HG03571 (cell line): ENCODE measurements at regions not wholly inside any gene's neighbourhood (a gene's known extent, or its start where the extent isn't known, plus 50 kb on each side); places are given as distances from the start of the nearest gene placed in this dataset.

Experiments used
- ATAC-seq: cut with Tn5 transposase; IDR thresholded peaks from one replicate; pipeline ENCODE4 v1.9.1; 2021; ENCODE audit not compliant: unreplicated experiment

DNA sequence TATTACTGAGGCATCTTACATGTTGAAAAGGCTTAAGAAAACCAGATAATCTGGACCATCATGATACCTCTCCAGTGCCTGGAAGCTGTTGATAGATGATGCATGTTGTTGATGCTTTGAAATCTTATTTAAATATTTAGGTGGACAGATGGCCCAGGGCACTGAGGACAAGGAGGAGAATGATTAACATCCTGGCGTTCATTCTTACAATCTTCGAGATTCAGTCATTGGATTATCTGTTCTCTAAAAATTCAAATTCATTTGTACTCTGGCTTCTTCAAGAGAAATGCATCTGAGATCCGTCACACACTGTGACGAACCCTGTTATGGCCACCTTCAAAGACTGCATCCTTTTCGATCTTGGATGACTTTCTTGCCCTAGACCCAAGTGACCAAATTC, 121.3 kb upstream of the IGF1 start:
- ATAC-seq = no peak

GRCh38 chr12:102596687-102597086, 116.3 kb upstream of the IGF1 start:
- ATAC-seq = no peak

DNA sequence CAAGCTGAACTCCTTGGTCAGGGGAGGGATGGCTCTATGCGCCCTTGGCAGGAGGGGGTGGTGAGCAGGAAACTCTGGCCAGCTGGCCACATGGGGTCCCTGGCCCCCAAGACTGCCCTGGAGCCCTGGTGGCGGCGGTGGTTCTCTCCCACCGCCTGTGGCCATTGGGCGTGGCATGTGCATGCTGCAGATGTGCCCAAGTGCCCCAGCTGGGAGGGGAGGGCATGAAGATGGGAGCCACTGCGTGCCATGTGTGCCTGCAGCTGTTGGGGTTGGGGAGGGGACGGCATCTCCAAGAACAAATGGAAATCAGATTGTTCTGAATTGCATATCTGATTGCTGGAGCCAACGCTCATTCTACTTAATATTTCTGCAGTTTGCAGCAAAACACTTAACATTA, 115.7 kb upstream of the IGF1 start:
- no peak for ATAC-seq

- no peak for ATAC-seq
Observed at GRCh38 chr12:102595315-102595714, 115.0 kb upstream of the IGF1 start.

GRCh38 chr12:102593134-102593533, 112.8 kb upstream of the IGF1 start:
- no peak for ATAC-seq

DNA sequence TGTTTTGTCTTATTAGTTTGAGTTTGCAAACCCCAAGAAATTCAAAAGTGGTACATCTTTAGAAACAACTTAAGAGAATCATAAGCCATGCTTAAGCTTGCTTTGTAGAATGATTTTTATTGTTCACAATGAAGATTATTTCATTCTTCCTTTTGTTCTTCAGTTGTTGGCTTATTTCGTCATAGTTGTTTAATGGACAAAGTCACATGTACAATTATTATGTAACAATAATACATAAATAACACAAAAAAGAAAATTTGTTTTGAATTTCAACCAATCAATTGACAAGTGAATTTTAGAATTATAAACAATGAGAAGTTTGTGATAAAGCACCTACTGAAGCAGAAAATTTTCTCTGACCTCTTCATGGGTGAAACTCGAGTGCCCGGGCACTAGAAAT, 111.8 kb upstream of the IGF1 start:
- no peak for ATAC-seq

GRCh38 chr12:102573237-102573636, 92.9 kb upstream of the IGF1 start:
- no peak for ATAC-seq

GRCh38 chr12:102571889-102572288, 91.5 kb upstream of the IGF1 start:
- no peak for ATAC-seq

DNA sequence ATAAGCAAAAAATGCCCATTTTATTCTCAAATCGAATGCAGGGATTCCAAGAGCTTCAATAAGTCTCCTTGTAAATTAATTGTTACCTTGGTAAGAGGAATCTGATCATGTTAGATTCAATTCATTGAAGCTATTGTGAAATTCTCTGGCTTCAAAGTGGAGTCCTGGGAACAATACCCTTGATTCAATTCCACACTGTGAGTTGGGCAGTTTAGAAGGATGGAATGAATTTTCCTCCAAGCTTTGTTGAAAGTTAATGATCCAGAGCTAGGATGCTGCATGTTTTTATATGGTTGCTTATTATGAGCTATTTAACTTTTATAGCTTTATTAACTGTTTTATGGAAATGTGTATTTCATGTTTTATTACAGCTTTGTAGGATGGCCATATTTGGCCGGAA, 89.9 kb upstream of the IGF1 start:
- no peak for ATAC-seq

- ATAC-seq = no peak
Observed at GRCh38 chr12:102569803-102570202, 89.4 kb upstream of the IGF1 start.

DNA sequence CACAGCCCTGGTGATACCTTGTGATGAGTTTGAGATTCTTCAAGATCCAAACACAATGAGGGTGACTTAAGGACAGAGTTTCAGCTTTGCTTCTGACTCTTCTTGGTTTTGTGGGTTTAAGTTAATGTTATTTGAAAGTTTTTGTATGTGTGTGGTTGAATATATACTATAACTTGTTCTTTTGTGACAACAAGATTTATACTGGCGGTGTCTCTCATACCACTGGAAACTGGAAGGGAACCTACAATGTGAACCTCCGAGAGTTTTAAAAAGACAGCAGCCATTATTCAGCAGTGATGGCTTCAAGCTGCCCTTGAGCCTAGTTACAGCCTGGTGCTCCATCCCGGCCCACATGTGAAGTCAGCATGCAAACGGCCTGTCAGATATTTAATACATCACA, 87.9 kb upstream of the IGF1 start:
- no peak for ATAC-seq

DNA sequence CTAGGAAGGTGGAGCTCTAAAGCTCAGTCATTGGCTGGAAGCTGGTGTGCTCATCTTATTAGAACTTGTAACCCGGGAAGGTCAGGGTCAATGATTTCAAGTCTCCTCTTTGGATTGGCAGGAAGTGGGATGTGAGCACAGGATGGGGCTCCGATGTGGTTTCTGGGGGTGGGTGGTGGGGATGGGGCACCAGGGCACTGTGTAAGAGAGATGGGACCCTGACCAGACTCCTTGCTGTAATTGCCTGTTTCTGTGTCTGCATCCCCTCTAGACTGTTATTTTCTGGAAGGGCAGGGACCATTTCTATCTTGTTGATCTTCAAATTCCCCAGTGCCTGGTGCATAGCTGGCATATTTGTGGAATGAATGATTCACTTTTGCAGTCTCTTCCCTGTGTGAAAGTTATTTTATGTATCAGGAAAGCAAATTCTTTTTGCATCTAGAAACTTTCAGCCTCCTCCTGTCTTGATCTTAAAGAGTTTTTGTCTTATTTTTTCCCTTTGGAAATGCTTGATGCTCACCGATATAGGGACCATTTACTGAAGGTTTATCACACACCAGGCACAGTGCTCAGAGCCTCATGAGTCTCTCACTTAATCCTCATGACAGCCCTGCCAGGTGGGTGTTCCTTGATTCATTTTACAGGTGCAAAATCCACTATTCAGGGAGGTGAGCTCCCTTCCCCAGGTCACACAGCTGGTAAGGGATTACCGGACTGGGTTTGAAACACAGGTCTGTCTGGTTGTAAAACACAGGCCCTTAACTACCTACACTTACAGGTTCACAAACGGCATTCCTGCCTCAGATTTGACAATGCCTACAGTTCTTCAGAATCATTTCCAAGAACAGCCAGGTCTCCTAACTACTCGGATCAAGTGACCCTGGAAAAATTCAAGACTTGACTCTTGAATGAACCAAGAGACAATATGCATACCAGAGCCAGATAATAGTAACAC, 86.9 kb upstream of the IGF1 start:
- ATAC-seq = no peak

DNA sequence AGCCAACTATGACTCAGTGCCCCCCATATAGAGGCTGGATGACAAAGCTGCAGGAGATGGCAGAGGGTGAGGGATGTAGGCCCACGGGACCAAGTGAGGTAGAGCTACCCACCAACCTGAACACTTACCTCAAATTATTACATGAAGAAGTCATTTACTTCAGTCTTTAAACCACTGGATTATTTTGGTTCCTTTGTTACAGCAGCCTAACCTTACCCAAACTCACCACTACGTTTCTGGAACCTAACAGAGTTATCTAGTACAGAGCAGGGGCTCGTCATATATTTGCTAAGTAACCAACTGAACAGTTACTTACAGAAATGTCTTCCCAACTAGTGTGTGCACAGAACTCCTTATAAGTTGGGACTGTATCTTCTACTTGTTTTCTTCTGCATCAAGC, 85.2 kb upstream of the IGF1 start:
- ATAC-seq = no peak

- no peak for ATAC-seq
Observed at GRCh38 chr12:102564026-102564425, 83.7 kb upstream of the IGF1 start.

DNA sequence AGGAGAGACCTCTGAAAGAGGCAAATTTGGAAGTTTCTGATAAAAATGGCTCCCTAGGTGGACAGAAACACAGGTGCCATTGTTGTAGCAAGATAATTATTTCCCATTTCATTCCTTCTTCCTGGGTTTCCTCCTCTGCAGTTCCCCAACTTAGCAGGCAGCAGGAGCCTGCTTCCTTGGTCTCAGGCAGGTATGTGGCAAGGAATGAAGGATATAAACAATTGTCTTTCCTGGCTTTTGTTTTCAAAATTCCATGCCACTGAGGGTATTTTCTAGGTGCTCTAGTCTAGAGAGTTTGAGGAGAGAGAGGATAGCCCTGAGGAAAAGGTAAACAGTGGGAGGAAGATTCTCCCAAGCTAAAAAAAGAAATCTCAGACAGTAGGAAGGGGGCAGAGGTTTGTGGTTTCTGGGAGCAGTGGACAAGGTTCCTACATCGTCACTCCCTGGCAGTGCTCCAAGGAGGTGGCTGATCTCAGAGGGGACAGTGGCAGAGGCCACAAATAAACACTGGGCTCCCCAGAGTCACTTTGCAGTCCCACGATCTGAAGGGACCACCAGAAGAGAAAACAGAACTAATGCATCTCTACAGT, 82.6 kb upstream of the IGF1 start:
- ATAC-seq = no peak

GRCh38 chr12:102551186-102551585, 70.8 kb upstream of the IGF1 start:
- no peak for ATAC-seq

- no peak for ATAC-seq
Observed at GRCh38 chr12:102549691-102550090, 69.3 kb upstream of the IGF1 start.

DNA sequence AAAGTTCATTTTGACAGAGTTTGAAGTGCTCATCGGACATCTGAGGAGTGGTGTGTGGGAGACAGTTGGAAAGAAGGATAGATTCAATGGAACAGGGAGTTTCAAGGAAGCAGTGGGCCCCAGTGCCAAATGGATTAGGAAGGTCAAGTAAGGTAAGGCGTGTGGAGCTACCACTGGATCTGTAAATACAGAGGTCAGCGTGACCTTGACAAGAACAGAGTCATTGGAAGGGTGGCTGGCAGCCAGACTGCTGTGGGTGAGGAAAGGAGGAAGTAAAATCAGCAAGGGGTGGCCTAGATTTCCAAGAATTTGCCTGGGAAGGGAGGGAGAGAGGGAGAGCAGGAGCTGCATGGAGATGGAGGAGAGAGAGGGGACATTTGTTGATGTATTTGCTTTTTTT, 68.2 kb upstream of the IGF1 start:
- ATAC-seq = no peak

GRCh38 chr12:102543494-102544485, 63.4 kb upstream of the IGF1 start:
- no peak for ATAC-seq

DNA sequence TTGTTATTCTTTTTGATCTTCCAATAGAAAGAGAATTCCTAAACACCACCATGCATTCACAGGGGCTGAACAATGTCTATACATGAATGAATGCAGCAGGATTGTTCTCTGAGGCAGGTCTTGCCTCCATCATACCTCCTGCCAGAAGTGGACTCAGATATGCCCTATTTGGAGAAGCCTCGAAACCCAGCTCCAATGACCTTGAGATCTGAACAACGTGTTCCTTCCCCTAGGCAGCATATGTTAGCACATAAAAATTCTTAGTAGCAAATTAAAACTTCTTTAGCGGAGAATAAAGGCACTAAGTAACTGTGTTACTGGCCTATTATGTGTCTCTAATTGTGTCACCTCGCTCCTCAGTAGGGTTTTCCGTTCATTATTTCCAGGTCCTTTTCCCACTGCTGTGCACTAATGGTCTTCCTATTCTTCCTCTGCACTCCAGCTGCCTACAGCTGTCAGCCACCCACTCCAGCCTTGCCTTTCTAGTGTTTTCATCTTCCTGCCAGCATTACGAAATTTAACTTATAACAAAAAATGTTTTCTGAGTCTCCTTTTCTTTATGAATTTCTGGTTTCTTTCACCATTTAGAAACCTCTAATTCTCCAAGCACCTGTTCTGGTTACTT, 62.6 kb upstream of the IGF1 start:
- no peak for ATAC-seq

- ATAC-seq = no peak
Observed at GRCh38 chr12:102540815-102541385, 60.5 kb upstream of the IGF1 start.
